GM12865 (cell line): ENCODE measurements at regions not wholly inside any gene's neighbourhood (a gene's known extent, or its start where the extent isn't known, plus 50 kb on each side); places are given as distances from the start of the nearest gene placed in this dataset.

Experiments used
- DNase-seq: peaks from one replicate; pipeline ENCODE4 v3.0.0; 2010; ENCODE audit warnings: low read depth
- H3K4me3 ChIP-seq: 2 replicates; pipeline ENCODE4 v1.5.1; 2011; ENCODE audit warnings: mild to moderate bottlenecking, low read depth, low read length, control low read depth
- TF ChIP-seq, protein P1 (sequence below): IDR thresholded peaks from 2 replicates; pipeline ENCODE4 v1.5.1; 2011; ENCODE audit warnings: low read length, control low read depth, low read depth, inconsistent platforms; ENCODE audit not compliant: insufficient read depth; ENCODE audit errors: missing control alignments

DNA sequence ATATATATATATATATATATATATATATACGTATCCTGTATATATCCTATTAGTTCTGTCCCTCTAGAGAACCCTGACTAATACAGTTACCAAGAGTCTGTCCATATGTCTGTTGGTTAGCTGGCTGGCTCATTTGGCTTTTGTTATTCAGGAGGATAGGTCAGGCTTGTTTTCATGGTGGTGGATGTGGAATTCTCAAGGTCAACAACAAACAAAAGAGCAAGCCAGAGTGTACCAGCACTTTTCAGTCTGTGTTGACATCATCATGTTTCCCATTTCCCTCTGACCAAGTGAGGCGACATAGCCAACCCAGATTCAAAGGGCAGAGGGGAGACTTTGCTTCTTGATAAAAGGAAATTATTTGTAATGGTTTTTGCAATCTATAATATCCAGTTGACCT, 88.5 kb upstream of the PTCHD4 start:
- H3K4me3 ChIP-seq: no peak overlapping the region
- TF ChIP-seq, protein P1, sequence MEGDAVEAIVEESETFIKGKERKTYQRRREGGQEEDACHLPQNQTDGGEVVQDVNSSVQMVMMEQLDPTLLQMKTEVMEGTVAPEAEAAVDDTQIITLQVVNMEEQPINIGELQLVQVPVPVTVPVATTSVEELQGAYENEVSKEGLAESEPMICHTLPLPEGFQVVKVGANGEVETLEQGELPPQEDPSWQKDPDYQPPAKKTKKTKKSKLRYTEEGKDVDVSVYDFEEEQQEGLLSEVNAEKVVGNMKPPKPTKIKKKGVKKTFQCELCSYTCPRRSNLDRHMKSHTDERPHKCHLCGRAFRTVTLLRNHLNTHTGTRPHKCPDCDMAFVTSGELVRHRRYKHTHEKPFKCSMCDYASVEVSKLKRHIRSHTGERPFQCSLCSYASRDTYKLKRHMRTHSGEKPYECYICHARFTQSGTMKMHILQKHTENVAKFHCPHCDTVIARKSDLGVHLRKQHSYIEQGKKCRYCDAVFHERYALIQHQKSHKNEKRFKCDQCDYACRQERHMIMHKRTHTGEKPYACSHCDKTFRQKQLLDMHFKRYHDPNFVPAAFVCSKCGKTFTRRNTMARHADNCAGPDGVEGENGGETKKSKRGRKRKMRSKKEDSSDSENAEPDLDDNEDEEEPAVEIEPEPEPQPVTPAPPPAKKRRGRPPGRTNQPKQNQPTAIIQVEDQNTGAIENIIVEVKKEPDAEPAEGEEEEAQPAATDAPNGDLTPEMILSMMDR: no peak
- DNase-seq: no peak

DNA sequence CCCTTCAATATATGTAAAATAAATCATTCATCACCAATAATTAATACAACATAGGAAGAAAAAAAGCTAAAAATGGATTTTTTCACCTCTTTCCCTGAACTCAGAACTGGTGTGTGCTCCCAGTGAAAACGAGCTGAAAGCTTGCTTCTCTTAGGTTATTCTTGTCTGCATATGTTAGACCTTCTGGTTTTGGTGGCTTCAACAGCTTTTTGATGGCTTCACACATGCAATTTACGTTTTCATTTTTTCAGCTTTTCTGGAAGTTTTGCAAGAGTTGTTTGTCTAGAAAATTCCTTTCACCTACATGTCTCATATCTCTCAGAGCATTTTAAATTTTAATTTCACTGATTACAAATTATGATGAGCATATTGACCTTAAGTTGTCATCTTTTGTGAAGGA, 86.9 kb upstream of the PTCHD4 start:
- TF ChIP-seq, protein P1: no peak
- H3K4me3 ChIP-seq: no peak overlapping the region
- DNase-seq: no peak

DNA sequence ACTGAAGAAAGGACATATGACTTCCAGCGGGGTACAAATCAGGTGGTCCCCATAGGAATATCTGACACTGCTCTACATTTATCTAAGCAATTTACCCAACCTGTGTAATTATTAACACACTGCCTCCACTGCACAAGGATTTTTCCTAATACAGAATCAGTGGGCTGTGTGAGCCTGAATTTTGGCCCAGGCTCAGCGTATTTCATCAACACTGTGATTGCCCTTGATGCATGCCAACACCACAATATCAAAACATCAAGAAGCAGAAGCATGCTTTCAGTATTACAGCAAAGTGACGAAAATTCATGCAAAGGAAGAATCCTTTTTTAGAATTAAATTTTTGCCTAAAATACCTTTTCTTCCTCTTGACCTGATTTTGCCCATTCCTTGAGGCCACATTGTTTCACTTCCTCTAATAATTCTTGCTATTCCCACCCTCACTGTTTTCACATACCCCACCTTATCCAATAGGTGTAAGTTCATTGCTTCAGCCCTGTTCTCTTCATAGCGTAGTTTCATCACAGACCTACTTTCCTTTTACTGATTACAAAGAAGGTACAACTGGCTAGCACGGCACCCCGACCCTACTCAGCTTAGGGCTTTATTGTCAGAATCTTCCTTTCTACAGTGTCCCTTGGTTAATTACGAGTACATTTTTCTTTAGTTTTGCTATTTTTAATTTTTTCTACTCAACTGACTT, 83.7 kb upstream of the PTCHD4 start:
- TF ChIP-seq, protein P1: no peak
- no peak overlapping the region for H3K4me3 ChIP-seq
- no peak for DNase-seq

DNA sequence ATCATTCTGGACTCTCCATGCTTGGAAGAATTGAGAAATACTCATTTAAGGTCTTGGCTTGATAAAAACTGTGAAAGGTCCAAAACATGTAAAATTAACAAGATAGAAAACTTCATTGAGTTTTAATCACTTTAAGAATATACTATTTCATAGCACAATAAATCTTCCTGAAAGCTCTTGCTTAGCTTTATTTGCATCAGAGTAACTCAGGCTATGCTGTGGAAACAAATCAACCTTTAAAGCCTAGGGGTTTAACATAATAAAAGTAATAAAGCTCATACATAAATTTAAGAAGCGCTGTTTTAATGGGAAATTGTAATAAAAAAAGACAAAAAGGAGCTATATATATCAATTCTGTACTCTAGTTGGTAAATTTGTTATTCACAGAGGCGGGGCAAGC, 77.2 kb upstream of the PTCHD4 start:
- no peak for DNase-seq
- H3K4me3 ChIP-seq: no peak overlapping the region
- TF ChIP-seq, protein P1: no peak

DNA sequence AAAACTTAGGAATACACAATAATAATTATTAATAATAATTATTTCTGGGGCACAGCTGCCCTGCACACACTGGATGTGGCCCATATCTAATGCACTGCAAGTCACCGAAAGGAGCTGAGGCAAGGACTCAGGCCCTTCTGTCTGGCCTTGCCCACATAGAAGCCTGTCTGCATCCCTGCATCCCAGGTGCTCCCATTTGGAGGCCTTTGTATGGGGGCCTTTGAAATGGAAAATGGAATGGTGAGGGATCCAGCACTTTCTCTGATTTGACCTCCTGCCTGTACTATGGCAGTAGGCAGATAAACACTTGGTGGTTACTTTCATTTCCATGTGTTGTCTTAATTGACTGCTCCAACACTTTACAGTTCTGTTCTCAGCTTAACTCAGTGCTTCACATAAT, 75.7 kb upstream of the PTCHD4 start:
- DNase-seq: no peak
- no peak overlapping the region for H3K4me3 ChIP-seq
- TF ChIP-seq, protein P1: no peak

DNA sequence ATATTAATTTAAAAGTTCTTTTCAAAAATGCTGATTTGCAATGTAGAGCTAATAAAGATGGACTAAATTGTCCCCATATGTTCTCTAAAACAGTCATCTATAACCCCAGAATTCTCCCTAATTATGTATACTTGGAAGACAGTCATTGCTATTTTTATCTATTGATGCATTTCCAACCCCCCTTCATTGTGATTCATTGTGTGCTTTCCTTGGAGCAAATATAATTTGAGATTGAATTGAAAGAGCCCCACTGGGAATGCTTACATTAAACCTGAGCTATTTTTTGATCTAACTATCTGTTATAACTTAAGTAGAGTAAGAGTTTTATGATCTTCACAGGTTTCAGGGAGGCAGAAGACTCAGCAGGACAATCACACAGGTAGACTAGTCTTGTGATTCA, 73.7 kb upstream of the PTCHD4 start:
- TF ChIP-seq, protein P1: no peak
- DNase-seq: no peak
- H3K4me3 ChIP-seq: no peak overlapping the region

DNA sequence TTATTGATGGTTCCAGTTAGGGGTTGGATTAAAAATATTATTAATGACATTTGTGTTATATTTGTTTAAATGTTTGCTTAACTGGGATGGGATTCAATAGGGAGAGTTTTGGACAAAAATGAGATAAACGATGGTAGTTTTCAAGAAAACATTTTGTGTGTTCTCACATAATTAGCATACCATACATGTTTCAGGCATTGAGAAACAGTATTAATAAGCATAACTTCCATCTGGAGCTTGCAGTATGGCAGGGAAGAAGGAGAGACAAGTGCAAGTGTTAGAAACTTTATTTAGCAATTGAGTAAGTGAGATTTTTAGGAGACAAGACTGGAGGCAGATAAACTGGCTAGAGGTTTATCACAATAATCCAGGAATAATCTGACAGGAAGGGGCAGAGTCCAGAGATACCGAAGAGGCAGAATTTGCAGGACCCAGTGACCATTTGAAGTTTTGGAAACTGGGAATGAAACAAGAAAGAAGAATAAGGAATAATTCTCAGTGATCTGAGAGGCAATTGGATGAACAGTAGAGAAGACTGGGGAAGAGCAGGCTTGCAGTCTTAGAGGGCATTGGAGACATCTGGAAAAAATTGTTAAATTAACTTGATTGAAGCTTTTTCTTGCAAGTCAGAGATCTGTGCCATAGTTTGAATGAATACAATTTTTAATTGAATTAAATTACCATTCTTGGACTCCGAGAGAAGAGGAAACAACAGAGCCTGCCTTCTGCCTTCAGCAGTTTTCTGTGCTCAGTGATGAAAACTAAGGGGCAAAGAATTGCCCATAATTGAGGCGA, 73.0 kb upstream of the PTCHD4 start:
- no peak for DNase-seq
- TF ChIP-seq, protein P1: no peak
- no peak overlapping the region for H3K4me3 ChIP-seq
